Breast epithelium (tissue), 3 donors: ENCODE measurements at regions not wholly inside any gene's neighbourhood (a gene's known extent, or its start where the extent isn't known, plus 50 kb on each side); places are given as distances from the start of the nearest gene placed in this dataset.

ENCODE experiments used
- POLR2A ChIP-seq: fragments of 450-650 bp; IDR thresholded peaks from one replicate; pipeline ENCODE4 v1.6.1; 2016; ENCODE audit warnings: antibody characterized with exemption, mild to moderate bottlenecking, moderate library complexity
- POLR2AphosphoS5 ChIP-seq, 3 donors: sonication (generic); formaldehyde crosslinking; IDR thresholded peaks; one replicate each; pipeline ENCODE4 v1.6.1; 2017; ENCODE audit warnings: antibody characterized with exemption in 3 of 3
- TF ChIP-seq, protein P1 (sequence below), 3 donors: fragments of 450-650 bp; IDR thresholded peaks; one replicate each; pipeline ENCODE4 v1.5.1; 2016 to 2017; ENCODE audit warnings: antibody characterized with exemption in 3 of 3, mild to moderate bottlenecking in 3 of 3, moderate library complexity in 3 of 3

DNA sequence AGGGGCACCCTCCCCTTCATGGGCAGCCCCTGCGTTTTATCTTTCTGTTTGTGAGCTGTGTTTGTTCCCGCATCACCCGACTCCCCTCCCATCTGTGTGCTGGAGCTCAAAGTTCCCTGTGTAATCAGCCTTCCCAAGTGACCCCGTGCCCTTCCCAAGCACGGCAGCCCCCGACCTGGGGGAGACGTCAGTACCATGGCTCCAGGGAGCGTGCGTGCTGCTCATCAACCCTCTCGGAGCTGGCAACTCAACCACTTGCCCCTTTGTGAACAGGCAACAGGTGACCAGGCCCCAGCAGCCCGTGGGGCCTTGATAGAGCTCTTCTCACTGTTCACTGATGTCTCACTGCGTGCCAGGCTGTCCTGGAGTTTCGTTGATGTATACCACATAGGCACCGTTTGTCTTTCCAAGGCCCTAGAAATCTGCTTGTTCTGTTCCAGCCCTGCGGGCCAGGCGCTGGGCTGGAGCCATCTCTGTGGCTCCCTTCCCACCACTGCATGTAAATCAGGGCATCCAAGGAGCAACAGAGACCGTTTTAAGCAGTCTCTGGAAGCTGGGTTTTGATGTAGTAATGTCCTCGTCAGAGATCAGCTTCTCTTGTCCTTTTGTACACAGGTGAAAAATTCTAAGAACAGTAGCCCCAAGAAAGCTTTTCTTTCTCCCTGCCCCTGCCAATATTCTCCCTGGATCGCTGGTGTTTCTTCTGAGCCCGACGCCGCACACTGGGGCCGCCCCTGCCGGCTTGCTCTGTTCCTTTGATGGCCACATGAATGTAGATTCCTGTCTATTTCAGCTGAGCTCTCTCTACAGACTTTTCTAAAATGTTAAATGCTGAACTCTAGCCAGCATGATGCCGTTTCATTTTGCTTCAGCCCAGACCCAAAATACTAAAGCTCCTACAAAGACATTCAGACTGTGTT, 107.0 kb upstream of the PTPRM start:
- TF ChIP-seq POLR2A: no peak
- TF ChIP-seq, protein P1, sequence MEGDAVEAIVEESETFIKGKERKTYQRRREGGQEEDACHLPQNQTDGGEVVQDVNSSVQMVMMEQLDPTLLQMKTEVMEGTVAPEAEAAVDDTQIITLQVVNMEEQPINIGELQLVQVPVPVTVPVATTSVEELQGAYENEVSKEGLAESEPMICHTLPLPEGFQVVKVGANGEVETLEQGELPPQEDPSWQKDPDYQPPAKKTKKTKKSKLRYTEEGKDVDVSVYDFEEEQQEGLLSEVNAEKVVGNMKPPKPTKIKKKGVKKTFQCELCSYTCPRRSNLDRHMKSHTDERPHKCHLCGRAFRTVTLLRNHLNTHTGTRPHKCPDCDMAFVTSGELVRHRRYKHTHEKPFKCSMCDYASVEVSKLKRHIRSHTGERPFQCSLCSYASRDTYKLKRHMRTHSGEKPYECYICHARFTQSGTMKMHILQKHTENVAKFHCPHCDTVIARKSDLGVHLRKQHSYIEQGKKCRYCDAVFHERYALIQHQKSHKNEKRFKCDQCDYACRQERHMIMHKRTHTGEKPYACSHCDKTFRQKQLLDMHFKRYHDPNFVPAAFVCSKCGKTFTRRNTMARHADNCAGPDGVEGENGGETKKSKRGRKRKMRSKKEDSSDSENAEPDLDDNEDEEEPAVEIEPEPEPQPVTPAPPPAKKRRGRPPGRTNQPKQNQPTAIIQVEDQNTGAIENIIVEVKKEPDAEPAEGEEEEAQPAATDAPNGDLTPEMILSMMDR (IDR thresholded peaks at IDR 0.05): no peak
- no peak for TF ChIP-seq POLR2AphosphoS5 (IDR thresholded peaks at IDR 0.05)
